ENCODE measurements at regions not wholly inside any gene's neighbourhood (a gene's known extent, or its start where the extent isn't known, plus 50 kb on each side); places are given as distances from the start of the nearest gene placed in this dataset.

DNA sequence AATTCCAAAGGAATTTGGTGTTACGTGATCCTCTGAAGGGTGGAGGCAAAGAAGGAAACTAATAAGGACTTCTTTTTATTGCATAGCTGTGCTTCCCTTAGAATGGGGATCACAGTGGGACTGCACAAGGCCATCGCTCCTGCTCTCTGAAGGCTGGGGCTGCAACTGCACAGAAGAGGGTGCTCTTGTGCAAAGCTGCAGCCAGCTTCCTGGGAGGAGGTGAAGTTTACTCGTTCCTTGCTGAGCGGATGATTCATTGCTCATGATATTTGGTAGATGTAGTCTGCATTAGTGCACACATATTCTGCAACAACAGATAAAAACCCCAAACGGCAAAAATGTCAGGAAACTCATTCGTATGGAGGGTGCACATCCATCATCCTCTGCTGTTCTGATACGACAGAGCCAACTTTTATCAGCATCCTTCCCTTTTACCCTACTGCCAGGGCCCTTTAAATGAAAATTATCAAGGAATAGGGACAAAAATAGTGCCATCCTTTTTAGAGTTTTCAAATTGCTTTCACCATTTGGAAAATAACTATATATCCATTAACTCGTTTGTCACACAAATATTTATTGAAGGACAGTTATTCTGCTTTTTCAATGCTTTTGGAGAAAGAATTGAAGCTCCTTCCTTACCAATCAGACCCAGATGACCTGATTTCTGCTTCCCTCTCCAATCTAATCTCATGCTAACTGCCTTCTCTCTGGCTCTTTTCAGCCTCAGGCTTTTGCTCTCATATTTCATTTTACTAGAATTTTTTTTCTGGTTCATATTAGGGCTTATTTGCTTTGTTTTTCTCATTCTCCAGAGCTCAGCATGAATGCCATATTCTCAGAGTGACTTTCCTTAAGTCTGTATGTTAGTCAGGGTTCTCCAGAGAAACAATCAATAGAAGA lies 263.6 kb downstream of the DUSP10 start:
- no peak overlapping the region for H3K9ac ChIP-seq (ENCODE audit: control insufficient read depth, insufficient read depth, low read length)
- no peak overlapping the region for H3K27ac ChIP-seq (ENCODE audit: control insufficient read depth, insufficient read depth)
- H3K27me3 ChIP-seq (replicated peaks in 1 of 2; ENCODE audit: control insufficient read depth in 2 of 2, insufficient read depth in 2 of 2, low read length in 1 of 2), result no peaks in the 10 kb centered on the region; a peak in 1 of 4 replicates
- H3K4me3 ChIP-seq, result no peak overlapping the region
- POLR2A ChIA-PET, result no interaction called here
- H3K4me1 ChIP-seq (ENCODE audit: control insufficient read depth, insufficient read depth, low read length), result no peaks in the 10 kb centered on the region
- CTCF ChIA-PET, result interaction anchor here (0.6 to 3.1 kb wide), 39 partner anchors 8 to 976 kb away, joined by 3 to 28 read pairs (median 4); partner anchors contain the start of gene DUSP10
- H3K9me3 ChIP-seq (replicated peaks; ENCODE audit: control insufficient read depth, insufficient read depth, low read length), result no peaks in the 10 kb centered on the region
- FAIRE-seq (peak; percentile 72), DNase-seq (ENCODE audit: low read depth, low spot score) (peak; percentile 36), ATAC-seq (peak; percentile 100)
- BruUV-seq (replicated peaks), result no TSS peak
- H3K4me2 ChIP-seq (ENCODE audit: control insufficient read depth, insufficient read depth), result no peak overlapping the region
- H3K36me3 ChIP-seq (ENCODE audit: control insufficient read depth in 2 of 2, insufficient read depth in 2 of 2, low read length in 1 of 2), result no peaks in the 10 kb centered on the region
- intact Hi-C loops (cut with micrococcal nuclease; ENCODE audit: unreplicated experiment), result loop anchor here (1.0 to 10.0 kb wide), 8 partner anchors 259 to 977 kb away; no protein-coding TSS in a partner anchor
- WGBS (ENCODE audit: insufficient coverage, insufficient replicate concordance, low lambda C conversion rate, missing lambda C conversion rate), result 14% methylated on average over 8 of the region's 8 CpGs
- TF ChIP-seq TCF3 (IDR thresholded peaks at IDR 0.05; ENCODE audit: borderline replicate concordance, insufficient read depth, low read depth, low read length) (no peak), JUNB (IDR thresholded peaks at IDR 0.05) (no peak), ETV6 (conservative IDR thresholded peaks at IDR 0.05 in 1 of 2, IDR thresholded peaks at IDR 0.05 in 1 of 2; ENCODE audit: borderline replicate concordance in 1 of 2, low read depth in 1 of 2) (no peak), HDGF (IDR thresholded peaks at IDR 0.05) (no peak), MEF2B (IDR thresholded peaks at IDR 0.05; ENCODE audit: partially characterized antibody, poor library complexity, severe bottlenecking) (no peak), SMAD5 (IDR thresholded peaks at IDR 0.05; ENCODE audit: low read depth) (no peak), YY1 (IDR thresholded peaks at IDR 0.05; ENCODE audit: low read depth, low read length) (peak; percentile 49; the same call in 1 of the 2 replicates), SMC3 (IDR thresholded peaks at IDR 0.05; ENCODE audit: borderline replicate concordance, low read length) (peak; percentile 91), RAD21 (IDR thresholded peaks at IDR 0.05; ENCODE audit: insufficient read depth, low read depth, low read length) (peak; percentile 92), KDM1A (IDR thresholded peaks at IDR 0.05; ENCODE audit: borderline replicate concordance) (no peak), CHD2 (IDR thresholded peaks at IDR 0.05; ENCODE audit: borderline replicate concordance, low read depth, low read length) (no peak), BRCA1 (IDR thresholded peaks at IDR 0.05; ENCODE audit: low read depth, low read length) (no peak), ZBED1 (IDR thresholded peaks at IDR 0.05; ENCODE audit: borderline replicate concordance) (no peak), ESRRA (IDR thresholded peaks at IDR 0.05; ENCODE audit: low read length) (no peak)
- TF ChIP-seq, protein P1, sequence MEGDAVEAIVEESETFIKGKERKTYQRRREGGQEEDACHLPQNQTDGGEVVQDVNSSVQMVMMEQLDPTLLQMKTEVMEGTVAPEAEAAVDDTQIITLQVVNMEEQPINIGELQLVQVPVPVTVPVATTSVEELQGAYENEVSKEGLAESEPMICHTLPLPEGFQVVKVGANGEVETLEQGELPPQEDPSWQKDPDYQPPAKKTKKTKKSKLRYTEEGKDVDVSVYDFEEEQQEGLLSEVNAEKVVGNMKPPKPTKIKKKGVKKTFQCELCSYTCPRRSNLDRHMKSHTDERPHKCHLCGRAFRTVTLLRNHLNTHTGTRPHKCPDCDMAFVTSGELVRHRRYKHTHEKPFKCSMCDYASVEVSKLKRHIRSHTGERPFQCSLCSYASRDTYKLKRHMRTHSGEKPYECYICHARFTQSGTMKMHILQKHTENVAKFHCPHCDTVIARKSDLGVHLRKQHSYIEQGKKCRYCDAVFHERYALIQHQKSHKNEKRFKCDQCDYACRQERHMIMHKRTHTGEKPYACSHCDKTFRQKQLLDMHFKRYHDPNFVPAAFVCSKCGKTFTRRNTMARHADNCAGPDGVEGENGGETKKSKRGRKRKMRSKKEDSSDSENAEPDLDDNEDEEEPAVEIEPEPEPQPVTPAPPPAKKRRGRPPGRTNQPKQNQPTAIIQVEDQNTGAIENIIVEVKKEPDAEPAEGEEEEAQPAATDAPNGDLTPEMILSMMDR (IDR thresholded peaks at IDR 0.05 in 2 of 3, conservative IDR thresholded peaks at IDR 0.05 in 1 of 3; ENCODE audit: control insufficient read depth in 2 of 3, extremely low read depth in 1 of 3, insufficient read depth in 1 of 3, low read depth in 3 of 3, low read length in 3 of 3), result peak; percentile 76 to 95 (median 87); a peak in 5 of 6 replicates
- TF ChIP-seq, protein P2, sequence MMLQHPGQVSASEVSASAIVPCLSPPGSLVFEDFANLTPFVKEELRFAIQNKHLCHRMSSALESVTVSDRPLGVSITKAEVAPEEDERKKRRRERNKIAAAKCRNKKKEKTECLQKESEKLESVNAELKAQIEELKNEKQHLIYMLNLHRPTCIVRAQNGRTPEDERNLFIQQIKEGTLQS (IDR thresholded peaks at IDR 0.05; ENCODE audit: borderline replicate concordance, extremely low read depth, low read depth, low read length), result no peak
- H4K20me1 ChIP-seq (ENCODE audit: control insufficient read depth, insufficient read depth), result no peaks in the 10 kb centered on the region
- SMC1A ChIA-PET (ENCODE audit: uncharacterized antibody, unreplicated experiment), result interaction anchor here (0.6 to 4.0 kb wide), 30 partner anchors 8 to 977 kb away, joined by 3 to 36 read pairs (median 5); partner anchors contain the start of gene DUSP10
- H3K79me2 ChIP-seq (ENCODE audit: control insufficient read depth, insufficient read depth, low read length), result no peaks in the 10 kb centered on the region
- peak overlapping the region; percentile 0; the same call in 1 of the 2 replicates for H2AFZ ChIP-seq (ENCODE audit: control insufficient read depth, low read depth, low read length)
- in situ Hi-C loops (cut with MboI), result loop anchor here (5.0 kb wide), 2 partner anchors 694 to 974 kb away; no protein-coding TSS in a partner anchor
- RAD21 ChIA-PET (ENCODE audit: unreplicated experiment), result interaction anchor here (0.6 to 4.7 kb wide), 26 partner anchors 37 to 987 kb away, joined by 3 to 45 read pairs (median 4); partner anchors contain the start of gene DUSP10
